Epithelial cell of proximal tubule (primary cell): ENCODE measurements at regions not wholly inside any gene's neighbourhood (a gene's known extent, or its start where the extent isn't known, plus 50 kb on each side); places are given as distances from the start of the nearest gene placed in this dataset.

ENCODE experiments used
- DNase-seq: peaks from one replicate; pipeline ENCODE4 v3.0.0-alpha.2; 2011; ENCODE audit warnings: low read depth
- H3K4me3 ChIP-seq: 2 replicates; pipeline ENCODE4 v1.5.1; 2011; ENCODE audit warnings: low read depth, mild to moderate bottlenecking, low read length
- CTCF ChIP-seq: conservative IDR thresholded peaks from 2 replicates; pipeline ENCODE4 v1.5.1; 2012; ENCODE audit warnings: low read depth, mild to moderate bottlenecking, low read length

DNA sequence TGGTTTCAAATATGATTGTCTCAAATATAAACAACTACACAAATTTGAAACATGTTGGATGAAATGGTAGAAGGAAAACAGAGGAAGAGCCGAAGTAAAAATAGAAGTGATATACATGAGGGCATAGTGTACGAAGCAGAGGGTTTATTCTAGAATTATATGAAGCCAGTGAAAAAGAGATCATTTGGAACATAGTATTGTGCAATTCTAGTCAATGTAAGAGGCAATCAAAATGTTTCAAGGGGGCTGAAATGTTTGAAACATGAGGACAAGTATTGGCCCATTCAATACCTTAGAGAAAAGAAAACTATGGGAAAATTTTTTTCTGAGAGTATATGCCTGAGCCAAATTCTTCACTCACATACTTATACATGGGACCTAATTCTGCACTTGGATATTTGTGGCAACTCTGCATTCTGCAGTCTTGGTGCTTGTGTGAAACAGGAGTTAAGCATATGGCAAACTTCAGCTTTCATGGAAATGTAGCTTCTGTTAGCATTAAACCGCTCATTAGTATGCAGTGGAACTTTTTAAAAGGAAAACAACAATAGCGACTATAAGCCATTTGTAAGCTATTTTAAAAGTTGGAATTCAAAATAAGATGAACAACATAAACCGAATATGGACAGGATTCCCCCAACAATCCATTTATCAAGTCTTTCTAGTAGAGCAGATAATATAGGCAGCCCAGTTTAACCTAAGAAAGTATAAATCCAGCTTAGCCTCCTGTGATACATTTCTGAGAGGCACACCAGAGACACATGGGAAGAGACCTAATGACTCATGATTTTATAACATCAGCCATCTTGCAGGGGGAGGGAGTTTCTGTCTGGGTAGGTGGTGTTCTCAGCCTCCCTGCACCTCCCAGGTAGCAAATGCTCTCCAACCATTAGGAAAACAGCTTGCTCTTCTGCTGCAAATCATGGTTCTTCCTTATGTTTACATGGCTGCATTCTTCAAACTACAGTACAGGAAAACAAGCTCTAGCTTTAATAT, 197.8 kb downstream of the PAX3 start:
- TF ChIP-seq CTCF = no peak
- no peak overlapping the region for H3K4me3 ChIP-seq
- no peak for DNase-seq

DNA sequence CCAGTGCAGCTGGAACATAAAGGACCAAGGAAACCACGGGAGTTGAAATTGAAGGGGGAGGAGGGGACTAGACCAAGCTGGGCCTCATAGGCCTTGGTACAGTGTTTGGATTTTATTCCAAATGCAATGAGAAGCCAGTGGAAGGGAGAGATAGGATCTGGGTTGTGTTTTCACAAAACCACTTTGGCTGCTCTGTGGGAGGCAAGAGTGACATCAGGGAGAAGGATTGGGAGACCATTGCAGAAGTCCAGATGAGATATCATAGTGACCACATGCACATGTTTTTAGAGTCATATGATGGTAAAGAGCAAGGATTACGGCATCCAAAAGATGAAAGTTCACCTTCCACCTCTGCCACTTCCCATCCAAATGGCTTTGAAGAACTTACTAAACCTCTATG, 210.2 kb downstream of the PAX3 start:
- H3K4me3 ChIP-seq = no peak overlapping the region
- TF ChIP-seq CTCF = no peak
- DNase-seq = no peak

DNA sequence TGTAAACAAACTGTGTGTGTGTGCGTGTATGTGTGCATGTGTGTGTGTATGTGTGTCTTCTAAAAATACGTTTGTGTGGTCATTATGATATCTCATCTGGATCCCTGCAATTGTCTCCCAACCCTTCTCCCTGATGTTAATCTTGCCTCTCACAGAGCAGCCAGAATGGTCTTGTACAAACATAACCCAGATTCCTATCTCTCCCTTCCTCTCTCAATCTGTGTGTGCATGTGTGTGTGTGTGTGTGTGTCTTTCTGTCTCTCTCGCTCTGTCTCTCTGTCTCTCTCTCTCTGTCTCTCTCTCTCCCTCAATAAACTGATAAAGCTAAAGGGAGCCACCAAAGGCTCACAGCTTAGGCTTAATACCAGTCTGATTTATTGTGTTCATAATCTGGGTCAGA, 210.8 kb downstream of the PAX3 start:
- TF ChIP-seq CTCF = no peak
- no peak for DNase-seq
- no peak overlapping the region for H3K4me3 ChIP-seq

GRCh38 chr2:222082201-222082600, 216.6 kb downstream of the PAX3 start:
- DNase-seq = no peak

DNA sequence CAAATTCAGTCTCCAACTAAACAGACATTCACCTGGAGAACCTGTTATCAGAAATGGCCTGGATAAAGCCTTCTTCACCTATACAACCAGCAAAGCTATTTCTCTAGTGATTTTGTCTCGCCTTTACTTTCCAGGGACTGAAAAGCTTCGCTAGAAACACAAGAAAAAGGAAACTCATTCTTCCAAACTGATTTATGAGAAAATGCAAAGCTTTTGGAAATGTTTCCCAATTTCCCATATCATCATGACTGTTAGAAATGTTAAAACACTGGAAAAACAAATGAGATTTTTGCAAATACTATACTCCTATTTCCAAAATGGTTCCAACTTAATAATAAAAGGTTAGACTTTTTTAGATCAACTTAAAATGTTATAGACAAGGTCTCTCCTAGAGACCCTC, 218.7 kb downstream of the PAX3 start:
- no peak for TF ChIP-seq CTCF
- no peak overlapping the region for H3K4me3 ChIP-seq
- no peak for DNase-seq

More at GRCh38 chr2:222082201-222082600, 216.6 kb downstream of the PAX3 start:
- TF ChIP-seq CTCF = no peak
- H3K4me3 ChIP-seq = no peak overlapping the region

DNA sequence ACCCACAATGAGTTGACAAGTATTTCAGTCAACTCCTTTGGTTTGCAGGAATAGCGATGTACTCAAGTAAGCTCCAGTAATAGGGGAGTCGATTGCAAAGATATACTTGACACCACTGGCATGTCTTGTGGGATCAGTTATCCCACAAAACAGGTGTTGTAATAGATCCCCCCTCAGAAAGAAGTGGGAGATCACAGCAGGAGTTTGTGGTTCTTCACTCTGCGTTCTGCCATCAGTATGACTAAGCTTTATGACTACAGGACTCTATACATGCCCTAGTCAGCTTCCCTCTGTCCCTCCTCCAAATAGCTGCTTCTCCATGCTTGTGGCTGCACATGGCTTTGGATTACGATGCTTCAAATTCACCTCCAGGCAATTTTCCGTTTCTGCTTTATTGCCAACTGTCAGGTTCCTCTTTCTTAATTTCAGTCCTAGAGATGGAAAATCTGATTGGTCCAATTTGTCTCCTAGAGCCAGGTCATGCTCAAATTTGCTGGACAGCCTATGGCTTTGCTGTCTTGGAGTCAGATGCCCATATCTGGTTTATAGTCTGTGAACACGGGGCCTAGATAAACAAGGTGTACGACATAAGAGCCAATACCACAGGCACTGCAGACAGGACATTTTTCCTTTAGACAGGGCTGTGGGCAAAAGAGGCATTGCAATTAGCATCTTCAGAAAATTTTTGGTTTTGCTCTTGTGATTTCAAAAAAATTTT, 221.7 kb downstream of the PAX3 start:
- no peak for TF ChIP-seq CTCF
- no peak for DNase-seq
- no peak overlapping the region for H3K4me3 ChIP-seq
